ENCODE measurements at regions not wholly inside any gene's neighbourhood (a gene's known extent, or its start where the extent isn't known, plus 50 kb on each side); places are given as distances from the start of the nearest gene placed in this dataset.
A peak's percentile ranks its signal among the peaks of the same experiment; 100 is the strongest.

DNA sequence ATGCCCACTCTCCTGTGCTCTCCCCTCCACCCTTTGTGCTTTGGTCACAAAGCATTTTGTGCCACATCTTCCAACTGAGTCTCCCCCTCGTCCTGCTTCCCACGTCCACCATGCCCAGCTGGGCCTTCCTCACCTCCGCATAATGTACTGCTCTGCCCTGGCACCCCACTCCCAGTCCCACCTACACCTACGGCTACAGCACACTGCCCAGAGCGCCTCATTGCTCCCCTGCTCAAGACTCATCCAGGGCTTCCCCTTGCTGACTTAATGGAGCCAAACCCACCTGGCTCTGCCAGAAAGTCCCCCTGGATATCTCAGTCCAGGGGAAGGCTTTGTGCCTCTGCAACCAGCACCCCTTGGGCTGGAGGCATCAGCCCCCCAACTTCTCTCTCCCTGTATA lies 299.2 kb upstream of the ZMIZ1 start:
- H3K27ac ChIP-seq, result no peak overlapping the region
- H3K27me3 ChIP-seq, result no peaks in the 10 kb centered on the region
- H3K36me3 ChIP-seq (ENCODE audit: low read depth, missing control alignments), result no peaks in the 10 kb centered on the region
- no peak overlapping the region for H3K4me3 ChIP-seq
- intact Hi-C loops (cut with DNase I; ENCODE audit: low total_unique reads), result no loop called here
- no peak for TF ChIP-seq CTCF (IDR thresholded peaks at IDR 0.05)
- H3K4me1 ChIP-seq, result peaks cover 14% of the 10 kb centered on the region
- no peak for DNase-seq
- 91 to 100% methylated on average over 5 of the region's 5 CpGs for WGBS, 2 donors
- H3K9me3 ChIP-seq, result no peaks in the 10 kb centered on the region

DNA sequence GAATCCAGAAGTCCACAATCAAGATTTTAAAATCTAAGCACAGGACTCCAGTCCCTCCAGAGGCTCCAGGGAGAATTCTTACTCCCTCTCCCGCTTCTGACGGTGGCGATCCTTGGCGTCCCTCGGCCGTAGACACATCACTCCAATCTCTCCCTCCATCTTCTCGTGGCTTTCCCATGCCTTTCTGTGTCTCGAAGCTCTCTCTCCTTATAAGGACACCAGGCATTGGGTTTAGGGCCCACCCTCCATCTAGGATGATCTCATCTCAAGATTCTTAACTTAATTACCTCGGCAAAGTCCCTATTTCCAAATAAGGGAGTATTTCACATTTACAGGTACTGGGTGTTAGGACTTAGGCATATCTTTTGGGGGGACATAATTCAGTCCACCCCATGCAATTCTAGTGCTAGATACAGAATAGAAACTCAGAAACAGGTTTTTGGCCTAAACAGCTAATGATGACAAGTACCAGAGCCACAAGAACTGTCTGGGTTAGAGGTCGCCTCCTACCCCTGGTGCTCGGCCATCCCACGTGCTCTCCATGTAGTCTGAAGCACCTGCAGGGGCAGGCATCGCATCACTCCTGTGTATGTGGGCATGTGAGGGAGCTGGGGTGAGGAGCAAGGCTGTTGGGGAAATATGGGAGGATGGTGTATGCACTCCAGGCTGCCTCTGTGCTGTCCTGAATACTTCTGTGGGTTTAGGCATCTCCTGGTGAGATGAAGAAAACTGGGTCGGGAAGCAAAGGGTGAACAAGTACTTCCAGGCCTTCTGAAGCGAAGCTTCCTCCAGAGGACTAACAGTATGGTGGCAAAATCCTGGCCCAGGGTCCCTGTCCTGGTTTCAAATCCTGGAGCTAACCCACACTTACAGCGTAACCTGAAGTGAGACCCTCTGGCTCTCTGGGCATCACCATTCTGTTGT lies 298.3 kb upstream of the ZMIZ1 start:
- DNase-seq, result no peak
- H3K4me3 ChIP-seq, result no peak overlapping the region
- whole genome bisulfite sequencing, 2 donors, result 93 to 94% methylated on average over 16 of the region's 16 CpGs
- H3K27me3 ChIP-seq, result no peaks in the 10 kb centered on the region
- TF ChIP-seq POLR2A (IDR thresholded peaks at IDR 0.05) (no peak), CTCF (IDR thresholded peaks at IDR 0.05) (no peak)
- H3K4me1 ChIP-seq, result peaks cover 19% of the 10 kb centered on the region
- no peak overlapping the region for H3K27ac ChIP-seq
- intact Hi-C loops (cut with DNase I; ENCODE audit: low total_unique reads), result loop anchor here (10.0 kb wide), 1 partner anchor 204 kb away; no protein-coding TSS in a partner anchor
- no peaks in the 10 kb centered on the region for H3K9me3 ChIP-seq
- no peaks in the 10 kb centered on the region for H3K36me3 ChIP-seq (ENCODE audit: low read depth, missing control alignments)

GRCh38 chr10:78771260-78771659 lies 297.5 kb upstream of the ZMIZ1 start:
- no peaks in the 10 kb centered on the region for H3K36me3 ChIP-seq (ENCODE audit: low read depth, missing control alignments)
- no peak for DNase-seq
- H3K27ac ChIP-seq, result peak overlapping the region in 1 of 2 donors; percentile 34
- WGBS, 2 donors, result 41 to 44% methylated on average over 7 of the region's 7 CpGs
- intact Hi-C loops (cut with DNase I; ENCODE audit: low total_unique reads), result loop anchor here (10.0 kb wide), 1 partner anchor 204 kb away; no protein-coding TSS in a partner anchor
- H3K27me3 ChIP-seq, result no peaks in the 10 kb centered on the region
- H3K4me3 ChIP-seq, result no peak overlapping the region
- no peaks in the 10 kb centered on the region for H3K9me3 ChIP-seq
- H3K4me1 ChIP-seq, result peaks cover 22% of the 10 kb centered on the region
- TF ChIP-seq POLR2A (IDR thresholded peaks at IDR 0.05), result no peak
- TF ChIP-seq CTCF (IDR thresholded peaks at IDR 0.05), result no peak

GRCh38 chr10:78771808-78772455 lies 296.8 kb upstream of the ZMIZ1 start:
- Histone ChIP-seq H3K27ac (peak overlapping the region in 1 of 2 donors; percentile 36), H3K27me3 (no peaks in the 10 kb centered on the region), H3K9me3 (no peaks in the 10 kb centered on the region), H3K36me3 (ENCODE audit: low read depth, missing control alignments) (no peaks in the 10 kb centered on the region), H3K4me3 (no peak overlapping the region), H3K4me1 (peaks cover 24% of the 10 kb centered on the region)
- TF ChIP-seq POLR2A (IDR thresholded peaks at IDR 0.05) (no peak), CTCF (IDR thresholded peaks at IDR 0.05) (no peak)
- WGBS, 2 donors, result 52 to 74% methylated on average over 7 of the region's 7 CpGs
- intact Hi-C loops (cut with DNase I; ENCODE audit: low total_unique reads), result loop anchor here (10.0 kb wide), 1 partner anchor 203 kb away; no protein-coding TSS in a partner anchor
- DNase-seq, result no peak

Measured in testis (tissue), 2 donors.